ENCODE measurements at regions not wholly inside any gene's neighbourhood (a gene's known extent, or its start where the extent isn't known, plus 50 kb on each side); places are given as distances from the start of the nearest gene placed in this dataset.
A peak's percentile ranks its signal among the peaks of the same experiment; 100 is the strongest.

DNA sequence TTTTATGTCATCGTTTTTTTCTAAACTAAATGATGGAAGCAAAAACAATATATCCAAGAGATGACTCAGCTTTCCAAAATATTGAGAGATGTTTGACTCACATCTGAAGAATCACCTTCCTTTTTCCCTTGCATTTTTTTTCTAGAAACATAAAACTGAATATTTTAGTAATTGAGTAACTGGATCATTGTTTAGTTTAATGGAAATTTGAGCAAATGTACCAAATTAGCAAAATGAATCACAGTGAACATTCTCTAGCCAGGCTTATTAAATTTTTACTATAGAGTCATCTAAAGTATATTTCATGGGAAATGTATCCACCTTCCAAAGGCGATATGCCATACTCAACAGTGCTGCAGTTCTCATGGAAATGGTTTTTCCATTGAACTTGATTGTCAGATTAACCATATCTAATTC is 145.5 kb downstream of the TENT5A start:
- TF ChIP-seq GATA2 (IDR thresholded peaks at IDR 0.05; ENCODE audit: low read depth, low read length) (no peak), GATA3 (IDR thresholded peaks at IDR 0.05; ENCODE audit: low read depth, low read length) (no peak)

- no peak for TF ChIP-seq GATA3 (IDR thresholded peaks at IDR 0.05; ENCODE audit: low read depth, low read length)
- no peak for TF ChIP-seq GATA2 (IDR thresholded peaks at IDR 0.05; ENCODE audit: low read depth, low read length)
These were observed 147.0 kb downstream of the TENT5A start for GRCh38 chr6:81605526-81605925.

DNA sequence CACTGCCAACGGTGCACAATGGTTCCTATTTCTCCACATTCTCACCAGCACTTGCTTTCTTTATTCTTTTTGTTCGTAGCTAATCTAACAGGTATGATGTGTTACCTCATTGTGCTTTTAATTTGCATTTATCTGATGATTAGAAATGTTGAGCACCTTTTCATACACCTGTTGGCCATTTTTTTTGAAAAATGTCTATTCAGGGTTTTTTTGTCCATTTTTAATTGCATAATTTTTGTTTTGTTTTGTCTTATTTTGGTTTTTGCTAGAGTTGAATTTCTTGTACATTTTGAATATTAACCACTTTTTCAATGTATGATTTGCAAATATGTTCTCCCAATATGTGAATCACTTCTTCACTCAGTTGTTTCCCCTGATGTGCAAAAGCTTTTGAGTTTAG is 150.6 kb downstream of the TENT5A start:
- no peak for TF ChIP-seq GATA3 (IDR thresholded peaks at IDR 0.05; ENCODE audit: low read depth, low read length)
- no peak for TF ChIP-seq GATA2 (IDR thresholded peaks at IDR 0.05; ENCODE audit: low read depth, low read length)

GRCh38 chr6:81594501-81594900 is 158.0 kb downstream of the TENT5A start:
- TF ChIP-seq GATA2 (IDR thresholded peaks at IDR 0.05; ENCODE audit: low read depth, low read length) (no peak), GATA3 (IDR thresholded peaks at IDR 0.05; ENCODE audit: low read depth, low read length) (no peak)

GRCh38 chr6:81590314-81590691 is 162.2 kb downstream of the TENT5A start:
- TF ChIP-seq GATA2 (IDR thresholded peaks at IDR 0.05; ENCODE audit: low read depth, low read length): no peak
- TF ChIP-seq GATA3 (IDR thresholded peaks at IDR 0.05; ENCODE audit: low read depth, low read length): no peak

DNA sequence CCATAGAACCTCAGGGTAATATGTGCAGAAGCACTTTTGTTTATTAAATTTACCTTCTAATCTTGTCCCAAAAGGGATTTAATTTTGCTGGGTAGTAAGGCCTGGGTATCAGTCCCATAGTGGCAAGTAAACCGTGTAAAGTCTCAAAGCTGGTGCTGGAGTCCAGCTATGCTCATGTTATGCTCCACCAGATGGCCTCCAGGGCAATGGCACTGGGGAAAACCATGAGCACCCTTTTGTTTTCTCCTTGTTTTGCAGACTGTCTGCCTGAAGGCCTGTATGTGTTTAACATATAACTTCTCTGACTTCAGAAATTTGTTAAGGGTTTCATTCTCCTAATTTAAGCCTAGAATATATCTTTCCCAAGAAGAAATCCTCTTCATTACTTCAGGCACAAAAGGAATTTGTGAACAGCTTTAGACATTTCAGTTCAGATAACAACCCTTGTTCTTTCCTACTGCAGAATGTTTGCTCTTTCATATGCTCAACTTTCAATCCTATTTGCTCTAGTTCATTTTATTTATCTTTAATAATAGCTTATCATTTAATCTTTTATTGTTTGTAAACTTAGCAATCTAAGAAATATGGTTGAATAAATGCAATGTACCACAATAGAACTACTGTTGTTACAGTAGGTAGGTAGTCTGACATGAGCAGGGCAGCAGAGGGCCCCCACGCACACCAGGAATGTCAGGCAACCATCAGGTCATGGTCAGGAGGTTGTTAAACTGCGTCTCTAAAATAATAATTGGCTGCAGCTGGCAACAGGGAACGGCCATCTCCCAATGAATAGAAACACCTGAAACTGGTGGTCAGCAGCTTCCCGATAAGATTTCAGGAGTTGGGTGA is 162.8 kb downstream of the TENT5A start:
- no peak for TF ChIP-seq GATA3 (IDR thresholded peaks at IDR 0.05; ENCODE audit: low read depth, low read length)
- TF ChIP-seq GATA2 (IDR thresholded peaks at IDR 0.05; ENCODE audit: low read depth, low read length): no peak

- TF ChIP-seq GATA3 (IDR thresholded peaks at IDR 0.05; ENCODE audit: low read depth, low read length) (no peak), GATA2 (IDR thresholded peaks at IDR 0.05; ENCODE audit: low read depth, low read length) (no peak)
These were observed 177.0 kb downstream of the TENT5A start for GRCh38 chr6:81575442-81575841.

DNA sequence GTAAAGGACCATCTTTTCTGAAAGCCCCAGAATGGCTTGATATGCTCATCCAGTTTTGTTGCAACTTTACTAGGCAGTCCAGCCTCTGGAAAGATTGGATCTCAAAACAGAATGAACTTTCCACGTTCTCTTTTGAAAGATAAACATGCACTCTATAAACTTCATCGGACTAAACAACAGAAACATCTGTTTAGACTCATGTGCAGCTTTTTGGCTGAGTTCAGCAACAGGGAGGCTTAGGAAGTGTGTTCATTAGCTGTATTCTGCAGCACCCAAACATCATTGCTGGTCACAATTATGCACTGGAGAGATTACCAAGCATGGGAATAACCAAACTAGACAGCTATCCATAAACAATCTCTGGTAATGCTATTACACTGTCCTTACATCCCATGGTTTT is 180.5 kb downstream of the TENT5A start:
- TF ChIP-seq GATA3 (IDR thresholded peaks at IDR 0.05; ENCODE audit: low read depth, low read length) (no peak), GATA2 (IDR thresholded peaks at IDR 0.05; ENCODE audit: low read depth, low read length) (no peak)

- TF ChIP-seq GATA3 (IDR thresholded peaks at IDR 0.05; ENCODE audit: low read depth, low read length) (no peak), GATA2 (IDR thresholded peaks at IDR 0.05; ENCODE audit: low read depth, low read length) (no peak)
These were observed 181.8 kb downstream of the TENT5A start for GRCh38 chr6:81570681-81571080.

DNA sequence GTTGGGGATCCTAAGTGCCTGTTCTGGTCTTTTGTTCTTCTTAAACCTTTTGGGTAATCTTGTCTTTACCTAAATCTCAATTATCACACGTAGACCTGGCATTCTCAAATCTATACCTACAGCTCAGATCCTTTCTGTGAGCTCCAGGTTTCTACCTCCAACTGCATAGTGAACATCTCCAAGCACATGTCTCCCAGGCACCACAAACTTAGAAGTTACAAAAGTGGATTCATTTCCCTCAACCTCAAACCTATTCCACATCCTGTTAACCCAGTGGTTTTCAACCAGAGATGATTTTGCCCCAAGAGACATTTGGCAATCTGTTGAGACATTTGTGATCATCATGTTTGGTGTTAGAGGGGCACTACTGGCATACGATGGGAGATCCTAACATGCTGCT is 183.5 kb downstream of the TENT5A start:
- TF ChIP-seq GATA3 (IDR thresholded peaks at IDR 0.05; ENCODE audit: low read depth, low read length) (no peak), GATA2 (IDR thresholded peaks at IDR 0.05; ENCODE audit: low read depth, low read length) (no peak)

DNA sequence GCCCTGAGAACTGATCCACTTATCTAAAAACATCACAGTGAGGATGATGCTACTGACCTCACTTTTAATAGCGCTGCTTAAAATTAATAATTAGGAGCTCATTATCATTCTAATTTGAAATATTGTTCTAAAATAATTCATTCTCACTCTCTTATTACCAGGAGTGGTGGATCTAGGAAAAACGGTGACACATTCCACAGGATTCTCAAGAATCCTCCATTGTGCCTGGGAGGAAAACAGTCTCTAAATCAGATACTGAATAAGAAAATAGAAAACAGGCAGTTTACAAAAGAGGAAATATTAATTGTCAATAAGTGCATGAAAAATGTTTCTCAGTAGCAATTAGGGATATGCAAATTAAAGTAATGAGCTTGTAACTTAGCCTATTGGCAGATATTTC is 187.4 kb downstream of the TENT5A start:
- TF ChIP-seq GATA3 (IDR thresholded peaks at IDR 0.05; ENCODE audit: low read depth, low read length) (no peak), GATA2 (IDR thresholded peaks at IDR 0.05; ENCODE audit: low read depth, low read length) (no peak)

DNA sequence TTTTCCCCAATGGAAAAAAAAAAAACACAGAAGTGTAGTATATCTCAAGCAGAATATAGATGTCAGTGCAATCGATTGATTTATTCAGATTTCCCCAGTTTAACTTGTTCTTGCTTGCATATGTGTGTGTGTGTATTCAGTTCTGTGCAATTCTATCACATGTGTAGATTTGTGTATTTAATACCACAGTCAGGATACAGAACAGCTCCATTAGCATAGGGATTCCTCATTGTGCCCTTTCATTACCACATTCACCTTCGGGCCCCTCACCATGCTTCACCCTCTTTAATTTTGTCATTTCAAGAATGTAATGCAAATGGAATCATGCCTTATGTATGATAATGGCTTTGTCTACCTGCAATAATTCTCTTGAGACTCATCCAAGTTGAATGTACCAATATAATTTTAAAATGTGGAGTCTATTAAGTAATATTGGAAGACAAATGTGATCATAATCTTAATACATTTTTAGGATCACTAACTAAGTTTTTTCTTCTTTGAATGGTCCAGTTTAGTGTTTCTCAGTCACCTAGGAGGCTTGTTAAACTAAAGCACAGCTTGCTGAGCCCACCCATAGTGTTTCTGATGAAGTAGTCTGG is 187.9 kb downstream of the TENT5A start:
- TF ChIP-seq GATA3 (IDR thresholded peaks at IDR 0.05; ENCODE audit: low read depth, low read length) (no peak), GATA2 (IDR thresholded peaks at IDR 0.05; ENCODE audit: low read depth, low read length) (no peak)

- TF ChIP-seq GATA3 (IDR thresholded peaks at IDR 0.05; ENCODE audit: low read depth, low read length) (no peak), GATA2 (IDR thresholded peaks at IDR 0.05; ENCODE audit: low read depth, low read length) (no peak)
These were observed 190.3 kb downstream of the TENT5A start for GRCh38 chr6:81562169-81562568.

- TF ChIP-seq GATA3 (IDR thresholded peaks at IDR 0.05; ENCODE audit: low read depth, low read length) (no peak), GATA2 (IDR thresholded peaks at IDR 0.05; ENCODE audit: low read depth, low read length) (no peak)
These were observed 190.8 kb downstream of the TENT5A start for GRCh38 chr6:81561731-81562130.

DNA sequence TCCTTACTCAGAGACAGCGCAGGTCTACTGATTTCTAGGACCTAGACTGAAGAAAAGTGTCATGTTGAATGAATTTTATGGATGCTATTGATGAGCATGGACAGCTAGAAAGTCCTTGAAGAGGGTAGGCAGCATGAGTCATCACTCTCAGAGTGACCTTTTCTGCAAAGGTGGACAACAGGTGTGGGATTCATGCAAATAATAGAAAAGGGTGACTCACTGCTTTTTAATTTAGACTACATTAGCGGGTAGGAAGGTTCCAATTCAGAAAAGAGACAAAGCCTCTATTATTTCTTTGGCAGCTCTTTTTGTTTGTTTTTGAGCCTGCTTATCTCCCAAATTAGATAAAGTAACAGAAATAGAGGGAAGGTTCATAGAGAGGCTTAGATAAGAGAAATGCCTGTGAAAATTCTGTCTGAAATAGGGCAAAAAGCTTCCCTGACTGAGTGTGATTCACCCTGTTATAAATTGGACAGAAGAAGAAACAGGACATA is 191.4 kb downstream of the TENT5A start:
- TF ChIP-seq GATA2 (IDR thresholded peaks at IDR 0.05; ENCODE audit: low read depth, low read length) (peak; percentile 26; the same call in 1 of the 2 replicates), GATA3 (IDR thresholded peaks at IDR 0.05; ENCODE audit: low read depth, low read length) (no peak)
